Activated effector memory CD4-positive, alpha-beta T cell treated with Interleukin-2 at 50 U/mL for 16 hours (primary cell): ENCODE measurements at regions not wholly inside any gene's neighbourhood (a gene's known extent, or its start where the extent isn't known, plus 50 kb on each side); places are given as distances from the start of the nearest gene placed in this dataset.
"Not testable (repeated sequence)": the region's sequence is repeated elsewhere in the genome, so short reads cannot be mapped to it uniquely, and the experiment has no call there.

Source experiments
- DNase-seq: peaks from one replicate; pipeline ENCODE4 v3.0.0-alpha.2; 2020

GRCh38 chr14:86310148-86310547 is 780.2 kb downstream of the FLRT2 start:
- DNase-seq, result no peak

- DNase-seq, result no peak
Measured at GRCh38 chr14:86305058-86305457, 775.1 kb downstream of the FLRT2 start.

- no peak for DNase-seq
Measured at GRCh38 chr14:86299994-86300393, 770.0 kb downstream of the FLRT2 start.

- DNase-seq, result no peak
Measured at GRCh38 chr14:86296173-86296572, 766.2 kb downstream of the FLRT2 start.

- no peak for DNase-seq
Measured at GRCh38 chr14:86288336-86288735, 758.4 kb downstream of the FLRT2 start.

GRCh38 chr14:86279405-86279804 is 749.5 kb downstream of the FLRT2 start:
- no peak for DNase-seq

GRCh38 chr14:86257973-86258372 is 728.0 kb downstream of the FLRT2 start:
- no peak for DNase-seq

GRCh38 chr14:86243158-86243557 is 713.2 kb downstream of the FLRT2 start:
- no peak for DNase-seq

- DNase-seq, result no peak
Measured at GRCh38 chr14:86237733-86238132, 707.8 kb downstream of the FLRT2 start.

- no peak for DNase-seq
Measured at GRCh38 chr14:86221755-86222154, 691.8 kb downstream of the FLRT2 start.

- DNase-seq, result no peak
Measured at GRCh38 chr14:86221000-86221399, 691.1 kb downstream of the FLRT2 start.

GRCh38 chr14:86217523-86217922 is 687.6 kb downstream of the FLRT2 start:
- DNase-seq, result no peak

- no peak for DNase-seq
Measured at GRCh38 chr14:86203843-86204242, 673.9 kb downstream of the FLRT2 start.

- DNase-seq, result no peak
Measured at GRCh38 chr14:86196471-86196870, 666.5 kb downstream of the FLRT2 start.

GRCh38 chr14:86193756-86194155 is 663.8 kb downstream of the FLRT2 start:
- no peak for DNase-seq

- no peak for DNase-seq
Measured at GRCh38 chr14:86179980-86180379, 650.0 kb downstream of the FLRT2 start.

- DNase-seq, result no peak
Measured at GRCh38 chr14:86168371-86168770, 638.4 kb downstream of the FLRT2 start.

- no peak for DNase-seq
Measured at GRCh38 chr14:86166541-86166940, 636.6 kb downstream of the FLRT2 start.

- no peak for DNase-seq
Measured at GRCh38 chr14:86153480-86153879, 623.5 kb downstream of the FLRT2 start.

GRCh38 chr14:86143248-86143647 is 613.3 kb downstream of the FLRT2 start:
- no peak for DNase-seq

- DNase-seq, result no peak
Measured at GRCh38 chr14:86141966-86142365, 612.0 kb downstream of the FLRT2 start.

GRCh38 chr14:86129426-86129825 is 599.5 kb downstream of the FLRT2 start:
- DNase-seq, result no peak

- no peak for DNase-seq
Measured at GRCh38 chr14:86124328-86124727, 594.4 kb downstream of the FLRT2 start.

GRCh38 chr14:86115972-86116371 is 586.0 kb downstream of the FLRT2 start:
- DNase-seq, result no peak

- not testable (repeated sequence) for DNase-seq
Measured at GRCh38 chr14:86110871-86111270, 580.9 kb downstream of the FLRT2 start.

- DNase-seq, result no peak
Measured at GRCh38 chr14:86104691-86105265, 574.8 kb downstream of the FLRT2 start.
